ENCODE measurements at regions not wholly inside any gene's neighbourhood (a gene's known extent, or its start where the extent isn't known, plus 50 kb on each side); places are given as distances from the start of the nearest gene placed in this dataset.
A peak's percentile ranks its signal among the peaks of the same experiment; 100 is the strongest.

DNA sequence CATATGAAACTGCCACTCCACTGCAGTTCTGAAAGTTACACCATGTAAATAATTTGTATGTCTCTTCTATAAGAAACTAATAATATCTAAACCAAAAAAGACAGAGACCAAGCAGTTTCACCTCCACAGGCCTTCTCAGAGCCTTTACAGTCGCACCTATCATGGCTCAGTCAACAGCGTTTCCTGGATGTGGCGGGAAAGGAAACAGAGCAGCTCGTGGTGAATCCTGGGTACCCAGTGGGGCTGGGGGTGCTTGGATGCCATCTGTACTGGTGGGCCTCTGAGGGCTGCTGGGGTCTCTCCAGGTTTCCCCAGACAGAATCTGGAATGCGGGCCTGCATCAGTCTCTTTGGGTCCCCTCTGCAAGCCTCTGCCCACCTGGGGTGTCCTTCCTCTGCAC is 100.2 kb upstream of the CASZ1 start:
- no peak for DNase-seq
- no peak overlapping the region for H3K4me3 Mint-ChIP-seq

DNA sequence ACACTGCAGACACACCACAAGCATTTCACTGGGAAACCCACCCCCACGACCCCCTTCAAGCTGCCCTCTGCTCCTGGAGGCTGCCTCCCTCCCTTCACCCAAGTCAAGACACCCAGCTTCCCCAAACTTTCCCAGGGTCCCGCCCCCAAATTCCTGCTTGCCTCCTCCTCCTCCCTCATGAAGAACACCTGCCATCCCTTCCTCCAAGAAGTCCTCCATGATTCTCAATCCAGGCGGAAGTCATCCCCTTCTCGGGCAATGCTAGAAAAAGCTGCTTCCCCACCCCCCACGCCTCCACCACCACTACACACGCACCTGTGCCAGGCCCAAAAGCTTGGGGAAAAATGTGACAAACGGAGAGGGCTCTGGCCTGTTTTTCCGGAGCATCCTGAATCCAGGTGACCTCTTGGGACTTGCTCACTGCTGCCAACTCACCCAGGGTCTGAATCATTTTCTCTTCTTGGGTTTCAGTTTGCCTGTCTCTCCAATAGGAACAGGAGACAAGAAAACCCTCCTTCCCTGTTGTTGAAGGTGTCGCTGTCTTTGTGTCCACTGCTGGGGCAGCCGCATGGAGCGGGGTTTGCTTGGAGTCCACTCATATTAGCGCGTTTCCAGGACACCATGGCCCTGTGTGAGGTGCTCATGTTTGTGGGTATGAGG is 101.0 kb upstream of the CASZ1 start:
- peaks cover 3 to 5% (median 4%) of the 10 kb centered on the region in 3 donors for H3K27me3 Mint-ChIP-seq (ENCODE audit: low read depth in 3 of 3)

More for the DNA sequence above, 100.2 kb upstream of the CASZ1 start:
- H3K27me3 Mint-ChIP-seq (ENCODE audit: low read depth in 3 of 3), result peaks cover 3 to 8% (median 8%) of the 10 kb centered on the region in 3 donors
- no peaks in the 10 kb centered on the region for H3K36me3 Mint-ChIP-seq
- no peaks in the 10 kb centered on the region for H3K9me3 Mint-ChIP-seq
- H3K27ac Mint-ChIP-seq, result no peak overlapping the region
- H3K4me1 Mint-ChIP-seq, result no peaks in the 10 kb centered on the region

DNA sequence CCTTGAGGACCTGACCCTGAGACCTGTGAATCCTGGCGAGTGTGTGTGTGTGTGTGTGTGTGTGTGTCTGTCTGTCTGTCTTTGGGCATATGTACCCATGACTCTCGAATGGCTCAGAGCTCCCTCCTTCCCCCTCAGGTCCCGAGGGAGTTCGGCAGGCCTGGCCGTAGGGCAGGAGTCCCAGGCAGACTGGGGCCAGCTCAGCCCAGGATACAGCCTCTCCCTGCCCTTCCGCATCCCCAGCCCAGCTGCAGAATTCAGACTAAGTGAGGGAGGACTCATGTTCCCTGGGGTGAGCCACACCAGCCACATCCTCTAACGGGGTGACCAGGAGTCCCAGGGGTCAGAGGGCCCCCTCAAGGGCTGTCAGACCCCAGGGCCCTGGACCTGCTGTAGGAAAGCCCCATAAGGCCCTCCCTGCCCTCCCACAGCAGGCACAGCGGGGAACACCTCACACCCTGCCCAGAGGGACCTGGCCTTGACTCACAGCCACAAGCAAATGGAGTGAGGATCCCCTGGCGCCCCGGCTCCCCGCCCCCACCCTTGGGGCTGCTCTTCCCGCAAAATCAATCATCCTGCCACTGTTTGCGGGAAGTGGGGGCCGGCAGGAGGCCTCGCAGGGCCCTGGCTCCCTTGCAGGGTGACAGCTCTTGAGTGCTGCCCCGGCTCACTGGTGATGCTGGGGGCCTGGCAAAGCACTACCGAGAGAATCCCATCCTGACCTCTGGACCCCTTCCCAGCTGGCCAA is 101.7 kb upstream of the CASZ1 start:
- H3K27ac Mint-ChIP-seq, result no peak overlapping the region
- DNase-seq, result no peak
- H3K27me3 Mint-ChIP-seq (ENCODE audit: low read depth in 3 of 3), result peaks cover 3 to 5% (median 4%) of the 10 kb centered on the region in 3 donors
- H3K4me1 Mint-ChIP-seq, result peaks cover 0 to 2% of the 10 kb centered on the region in 2 donors
- H3K36me3 Mint-ChIP-seq, result no peaks in the 10 kb centered on the region
- H3K4me3 Mint-ChIP-seq, result no peak overlapping the region
- no peaks in the 10 kb centered on the region for H3K9me3 Mint-ChIP-seq

More for the DNA sequence above, 101.0 kb upstream of the CASZ1 start:
- no peak overlapping the region for H3K4me3 Mint-ChIP-seq
- no peaks in the 10 kb centered on the region for H3K4me1 Mint-ChIP-seq
- H3K9me3 Mint-ChIP-seq, result no peaks in the 10 kb centered on the region
- H3K36me3 Mint-ChIP-seq, result no peaks in the 10 kb centered on the region
- DNase-seq, result no peak
- H3K27ac Mint-ChIP-seq, result no peak overlapping the region

DNA sequence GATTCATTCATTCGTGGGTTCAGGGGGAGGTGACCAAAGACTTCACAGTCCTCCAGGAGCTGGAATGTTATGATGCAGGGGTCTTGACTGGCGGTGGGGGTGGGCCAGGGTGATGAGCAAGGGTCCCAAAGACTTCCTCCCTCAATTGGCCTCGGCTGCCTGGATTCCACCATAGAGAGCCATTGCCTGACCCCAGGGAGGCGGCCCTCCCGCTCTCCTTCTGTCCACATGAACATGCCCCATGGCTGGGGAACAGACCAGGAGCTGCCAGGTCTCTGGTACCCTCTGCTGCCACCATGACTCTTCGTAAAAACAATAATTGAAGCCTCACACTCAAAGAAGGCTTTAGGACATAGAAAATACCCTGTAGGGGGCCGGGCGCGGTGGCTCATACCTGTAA is 102.5 kb upstream of the CASZ1 start:
- Mint-ChIP-seq H3K36me3 (no peaks in the 10 kb centered on the region), H3K27ac (no peak overlapping the region), H3K9me3 (no peaks in the 10 kb centered on the region), H3K27me3 (ENCODE audit: low read depth in 3 of 3) (peaks cover 3 to 5% (median 3%) of the 10 kb centered on the region in 3 donors), H3K4me1 (peaks cover 7 to 10% of the 10 kb centered on the region in 2 donors), H3K4me3 (no peak overlapping the region)
- DNase-seq, result no peak

DNA sequence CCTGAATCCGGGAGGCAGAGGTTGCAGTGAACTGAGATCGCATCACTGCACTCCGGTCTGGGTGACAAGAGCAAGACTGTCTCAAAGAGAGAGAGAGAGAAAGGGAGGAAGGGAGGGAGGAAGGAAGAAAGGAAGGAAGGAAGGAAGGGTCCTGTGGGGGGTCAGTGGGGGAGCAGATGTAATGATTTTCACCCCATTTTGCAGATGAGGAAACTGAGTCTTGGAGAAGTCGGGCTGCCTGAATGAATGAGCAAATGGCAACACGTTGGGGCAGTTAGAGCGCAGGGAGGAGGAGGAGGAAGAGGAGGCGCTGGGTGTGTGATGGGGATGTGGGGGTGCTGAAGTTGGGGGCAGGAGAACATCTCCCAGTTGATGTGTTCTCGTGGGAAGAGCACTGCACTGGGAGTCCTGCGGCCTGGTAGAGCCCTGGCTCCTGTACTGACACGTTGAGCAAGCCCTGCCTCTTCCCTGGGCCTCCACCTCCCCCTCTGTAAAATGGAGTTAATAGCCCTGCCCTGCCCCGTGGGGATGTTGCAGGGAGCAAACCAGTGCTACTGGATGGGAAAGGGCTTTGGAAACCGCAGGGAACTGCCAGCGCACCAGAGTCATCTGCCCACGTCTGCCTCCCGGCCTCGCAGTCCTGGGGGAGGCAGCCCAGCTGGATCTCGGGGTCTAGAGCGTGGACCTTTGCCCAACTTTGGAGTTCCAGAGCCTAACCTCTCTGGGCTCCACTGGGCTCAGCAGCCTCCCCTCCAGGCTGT is 103.2 kb upstream of the CASZ1 start:
- DNase-seq, result no peak
- H3K27ac Mint-ChIP-seq, result peak overlapping the region in 1 of 6 donors; percentile 69
- H3K4me3 Mint-ChIP-seq, result no peak overlapping the region
- H3K9me3 Mint-ChIP-seq, result no peaks in the 10 kb centered on the region
- H3K27me3 Mint-ChIP-seq (ENCODE audit: low read depth in 3 of 3), result peaks cover 3 to 5% (median 3%) of the 10 kb centered on the region in 3 donors
- H3K4me1 Mint-ChIP-seq, result peaks cover 14 to 17% of the 10 kb centered on the region in 2 donors
- H3K36me3 Mint-ChIP-seq, result no peaks in the 10 kb centered on the region

DNA sequence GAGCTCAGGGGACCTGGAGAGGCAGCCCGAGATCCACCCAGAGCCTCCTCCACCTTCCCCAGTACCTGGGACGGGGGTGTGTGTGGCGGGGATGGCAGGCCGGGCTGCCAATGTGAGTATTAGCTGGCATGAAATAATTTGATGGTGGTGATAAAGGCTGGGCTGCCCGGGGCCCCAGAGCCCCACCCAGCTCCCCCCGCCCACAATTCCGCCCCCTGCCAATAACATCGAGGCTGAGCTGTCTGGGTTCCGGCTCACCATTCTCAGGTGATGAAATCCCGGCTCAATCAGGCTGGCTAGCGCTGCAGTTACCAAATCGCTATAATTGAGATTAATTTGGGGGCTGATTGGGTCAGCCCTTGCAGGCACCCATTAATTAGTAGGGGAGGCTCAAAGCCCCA is 103.8 kb upstream of the CASZ1 start:
- H3K36me3 Mint-ChIP-seq, result no peaks in the 10 kb centered on the region
- peaks cover 20 to 22% of the 10 kb centered on the region in 2 donors for H3K4me1 Mint-ChIP-seq
- H3K27me3 Mint-ChIP-seq (ENCODE audit: low read depth in 3 of 3), result peaks cover 3 to 5% (median 3%) of the 10 kb centered on the region in 3 donors
- H3K27ac Mint-ChIP-seq, result no peak overlapping the region
- no peaks in the 10 kb centered on the region for H3K9me3 Mint-ChIP-seq
- DNase-seq, result no peak
- H3K4me3 Mint-ChIP-seq, result no peak overlapping the region

DNA sequence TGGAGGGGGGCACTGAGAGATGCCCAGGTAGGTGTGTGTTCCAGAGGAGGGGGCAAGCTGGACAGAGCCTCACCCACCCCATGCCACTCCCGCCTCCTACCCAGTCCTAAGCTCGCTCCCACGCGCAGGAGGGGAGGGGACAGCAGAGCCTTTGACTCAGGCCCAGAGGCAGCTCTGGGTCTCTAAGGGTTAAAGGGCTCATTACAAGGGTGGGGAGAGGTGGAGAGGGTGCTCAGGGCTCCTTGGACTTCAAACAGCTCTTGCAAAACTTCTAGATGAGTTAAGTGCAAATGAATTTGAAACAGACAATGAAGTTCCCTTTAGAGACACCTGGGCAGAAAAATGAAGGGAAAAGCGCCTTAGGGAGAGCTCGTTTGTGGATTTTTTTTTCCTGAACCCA is 104.2 kb upstream of the CASZ1 start:
- Mint-ChIP-seq H3K27ac (peak overlapping the region in 2 of 6 donors; percentile 37 to 40), H3K36me3 (no peaks in the 10 kb centered on the region), H3K4me3 (no peak overlapping the region), H3K27me3 (ENCODE audit: low read depth in 3 of 3) (peaks cover 3 to 5% (median 3%) of the 10 kb centered on the region in 3 donors), H3K4me1 (peaks cover 24 to 27% of the 10 kb centered on the region in 2 donors), H3K9me3 (no peaks in the 10 kb centered on the region)
- no peak for DNase-seq

DNA sequence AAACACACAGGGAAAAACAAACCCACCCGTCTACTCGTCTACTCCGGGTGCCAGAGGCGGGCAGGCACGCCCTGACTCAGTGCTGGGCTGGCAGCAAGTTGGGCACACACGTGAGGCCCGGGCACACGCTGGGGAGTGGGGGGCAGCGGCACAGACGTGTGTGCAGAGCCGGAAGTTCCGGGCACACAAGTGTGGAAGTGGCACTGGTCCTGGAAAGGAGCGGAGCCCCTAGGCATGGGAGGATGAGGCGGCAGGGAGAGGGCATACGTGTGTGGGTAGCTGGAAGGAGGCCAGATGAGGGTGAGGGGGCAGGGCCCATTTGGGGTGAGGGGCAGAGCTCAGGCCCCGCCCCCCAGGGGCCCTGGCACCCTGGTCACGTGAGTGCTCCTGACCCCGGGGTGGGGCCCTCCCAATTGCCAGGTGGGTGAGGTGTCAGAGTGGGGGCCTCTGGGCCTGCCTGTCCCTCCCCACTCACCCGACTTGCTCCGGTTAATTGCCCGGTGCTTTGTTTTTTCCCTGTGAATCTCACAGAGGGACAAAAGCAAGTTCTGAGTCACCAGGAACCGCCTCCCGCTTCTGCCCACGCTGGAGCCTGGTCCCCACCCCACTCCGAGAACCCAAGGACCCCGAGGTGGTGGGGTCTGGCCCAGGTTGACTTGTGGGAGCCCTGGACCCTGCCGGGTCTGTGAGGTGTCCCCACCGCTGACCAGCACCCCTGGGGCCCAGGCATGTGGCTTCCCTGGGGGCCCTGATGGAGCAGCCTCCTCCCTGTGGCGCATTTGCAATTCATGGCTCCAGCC is 104.8 kb upstream of the CASZ1 start:
- no peaks in the 10 kb centered on the region for H3K9me3 Mint-ChIP-seq
- peaks cover 3 to 5% (median 3%) of the 10 kb centered on the region in 3 donors for H3K27me3 Mint-ChIP-seq (ENCODE audit: low read depth in 3 of 3)
- DNase-seq, result no peak
- H3K36me3 Mint-ChIP-seq, result no peaks in the 10 kb centered on the region
- no peak overlapping the region for H3K4me3 Mint-ChIP-seq
- H3K4me1 Mint-ChIP-seq, result peaks cover 29 to 30% of the 10 kb centered on the region in 2 donors
- H3K27ac Mint-ChIP-seq, result peak overlapping the region in 2 of 6 donors; percentile 37 to 40

GRCh38 chr1:10901891-10902805 is 105.7 kb upstream of the CASZ1 start:
- H3K27ac Mint-ChIP-seq, result peak overlapping the region in 1 of 6 donors; percentile 73
- H3K27me3 Mint-ChIP-seq (ENCODE audit: low read depth in 3 of 3), result peaks cover 3 to 5% (median 3%) of the 10 kb centered on the region in 3 donors
- H3K4me3 Mint-ChIP-seq, result no peak overlapping the region
- H3K36me3 Mint-ChIP-seq, result no peaks in the 10 kb centered on the region
- no peaks in the 10 kb centered on the region for H3K9me3 Mint-ChIP-seq
- peaks cover 38% of the 10 kb centered on the region in 2 donors for H3K4me1 Mint-ChIP-seq
- DNase-seq, result no peak

- Mint-ChIP-seq H3K36me3 (no peaks in the 10 kb centered on the region), H3K9me3 (no peaks in the 10 kb centered on the region), H3K4me1 (peaks cover 39 to 41% of the 10 kb centered on the region in 2 donors), H3K27ac (peak overlapping the region in 5 of 6 donors; percentile 68 to 92 (median 83)), H3K4me3 (no peak overlapping the region), H3K27me3 (ENCODE audit: low read depth in 3 of 3) (peaks cover 0 to 4% (median 3%) of the 10 kb centered on the region in 3 donors)
- no peak for DNase-seq
Measured at GRCh38 chr1:10903421-10903820, 107.0 kb upstream of the CASZ1 start.

- Mint-ChIP-seq H3K4me3 (peak overlapping the region in 3 of 5 donors; percentile 30 to 73 (median 30)), H3K27me3 (ENCODE audit: low read depth in 3 of 3) (peaks cover 0 to 4% (median 3%) of the 10 kb centered on the region in 3 donors), H3K27ac (peak overlapping the region; percentile 68 to 92 (median 84)), H3K36me3 (no peaks in the 10 kb centered on the region), H3K9me3 (no peaks in the 10 kb centered on the region), H3K4me1 (peaks cover 39 to 41% of the 10 kb centered on the region in 2 donors)
- DNase-seq, result peak; percentile 28 to 44 (median 37)
Measured at GRCh38 chr1:10903821-10904220, 107.4 kb upstream of the CASZ1 start.
